IMR-90 (cell line): ENCODE measurements at regions not wholly inside any gene's neighbourhood (a gene's known extent, or its start where the extent isn't known, plus 50 kb on each side); places are given as distances from the start of the nearest gene placed in this dataset.

Experiments
- ATAC-seq: fragments of 200-7000 bp; cut with Tn5 transposase; 2 replicates; pipeline ENCODE4 v1.9.1; 2020; ENCODE audit warnings: low read depth, mild to moderate bottlenecking, moderate library complexity
- BruUV-seq: library from RNA; stranded (reverse); fragments of 400-500 nt; replicated peaks from 2 replicates; lab custom pipeline; 2021; lab: Mats Ljungman, UMichigan
- CTCF ChIA-PET: fragments of 300-600 bp; formaldehyde crosslinking; extraction: SDS; loops from one replicate; lab custom pipeline; 2021; ENCODE audit warnings: antibody characterized with exemption; lab: Yijun Ruan, JAX
- POLR2A ChIA-PET: fragments of 300-600 bp; sonication (Branson Sonifier 250); formaldehyde crosslinking; loops from one replicate; lab custom pipeline; 2022; ENCODE audit warnings: antibody characterized with exemption; ENCODE audit not compliant: unreplicated experiment; lab: Charles Lee
- DNase-seq: peaks from one replicate; pipeline ENCODE4 v3.0.0; 2013
- H2AFZ ChIP-seq: replicated peaks from 2 replicates; pipeline ENCODE3; 2013; ENCODE audit warnings: low read length, mild to moderate bottlenecking; ENCODE audit not compliant: poor library complexity
- H2AK5ac ChIP-seq: 2 replicates; pipeline ENCODE4 v1.6.1; 2013; ENCODE audit warnings: low read depth, low read length, inconsistent platforms
- H2AK9ac ChIP-seq: replicated peaks from 2 replicates; pipeline ENCODE3; 2013; ENCODE audit warnings: mild to moderate bottlenecking, low read depth, low read length, moderate library complexity; ENCODE audit not compliant: poor library complexity
- H2BK120ac ChIP-seq: 2 replicates; pipeline ENCODE4 v1.6.1; 2013; ENCODE audit warnings: low read depth, low read length, inconsistent platforms
- H2BK15ac ChIP-seq: 3 replicates; pipeline ENCODE4 v1.6.1; 2013; ENCODE audit warnings: low read depth, low read length, inconsistent platforms
- H2BK20ac ChIP-seq: 2 replicates; pipeline ENCODE4 v1.6.1; 2013; ENCODE audit warnings: low read depth, mild to moderate bottlenecking, inconsistent platforms, low read length, moderate library complexity
- H2BK5ac ChIP-seq: 2 replicates; pipeline ENCODE4 v1.6.1; 2013; ENCODE audit warnings: mild to moderate bottlenecking, low read depth, low read length, inconsistent platforms; ENCODE audit not compliant: poor library complexity, severe bottlenecking
- H3K14ac ChIP-seq: replicated peaks from 2 replicates; pipeline ENCODE4 v1.6.1; 2013; ENCODE audit warnings: low read depth, low read length, inconsistent platforms
- H3K18ac ChIP-seq: 2 replicates; pipeline ENCODE4 v1.6.1; 2013; ENCODE audit warnings: low read depth, low read length, control low read depth
- H3K23ac ChIP-seq: 2 replicates; pipeline ENCODE4 v1.6.1; 2013; ENCODE audit warnings: low read depth, low read length, inconsistent platforms
- H3K27ac ChIP-seq: 2 replicates; pipeline ENCODE4 v1.5.1; 2013; ENCODE audit warnings: mild to moderate bottlenecking, control low read depth, low read length; ENCODE audit not compliant: insufficient read depth
- H3K27me3 ChIP-seq: 2 replicates; pipeline ENCODE4 v1.6.1; 2013; ENCODE audit warnings: low read length; ENCODE audit not compliant: control insufficient read depth, insufficient read depth
- H3K36me3 ChIP-seq: 2 replicates; pipeline ENCODE4 v1.6.1; 2013; ENCODE audit warnings: low read length, mixed read lengths; ENCODE audit not compliant: control insufficient read depth, insufficient read depth
- H3K4ac ChIP-seq: 2 replicates; pipeline ENCODE4 v1.6.1; 2013; ENCODE audit warnings: low read depth, low read length, inconsistent platforms
- H3K4me1 ChIP-seq: 2 replicates; pipeline ENCODE4 v1.6.1; 2013; ENCODE audit warnings: low read length, mixed read lengths; ENCODE audit not compliant: control insufficient read depth, insufficient read depth
- H3K4me2 ChIP-seq: 2 replicates; pipeline ENCODE4 v1.6.1; 2013; ENCODE audit warnings: low read depth, mild to moderate bottlenecking, control low read depth, low read length, moderate library complexity
- H3K4me3 ChIP-seq: 2 replicates; pipeline ENCODE4 v1.5.1; 2013; ENCODE audit warnings: low read depth, mild to moderate bottlenecking, control low read depth, low read length, moderate library complexity; ENCODE audit not compliant: insufficient read depth
- H3K56ac ChIP-seq: 2 replicates; pipeline ENCODE4 v1.6.1; 2013; ENCODE audit warnings: low read length, inconsistent platforms; ENCODE audit not compliant: insufficient read depth; ENCODE audit errors: extremely low read depth
- H3K79me1 ChIP-seq, 2 experiments: 2 replicates each; pipeline ENCODE4 v1.6.1; 2013; ENCODE audit warnings: low read length in 2 of 2, inconsistent platforms in 1 of 2, low read depth in 1 of 2
- H3K9ac ChIP-seq: 2 replicates; pipeline ENCODE4 v1.6.1; 2013; ENCODE audit warnings: low read depth, low read length, control low read depth
- H3K9me1 ChIP-seq: 2 replicates; pipeline ENCODE4 v1.6.1; 2013; ENCODE audit warnings: low read length, inconsistent platforms; ENCODE audit not compliant: insufficient read depth
- H3K9me3 ChIP-seq: 2 replicates; pipeline ENCODE4 v1.6.1; 2013; ENCODE audit warnings: low read length; ENCODE audit not compliant: control insufficient read depth, insufficient read depth
- H4K20me1 ChIP-seq: 2 replicates; pipeline ENCODE4 v1.6.1; 2013; ENCODE audit warnings: low read length, inconsistent platforms; ENCODE audit not compliant: insufficient read depth
- H4K5ac ChIP-seq: 2 replicates; pipeline ENCODE4 v1.6.1; 2013; ENCODE audit warnings: mild to moderate bottlenecking, low read depth, low read length, control low read depth
- H4K8ac ChIP-seq, 2 experiments: 2 replicates each; pipeline ENCODE4 v1.6.1; 2013; ENCODE audit warnings: low read depth in 2 of 2, low read length in 2 of 2, control low read depth in 1 of 2, inconsistent platforms in 1 of 2
- H4K91ac ChIP-seq: 2 replicates; pipeline ENCODE4 v1.6.1; 2013; ENCODE audit warnings: low read depth, low read length, inconsistent platforms; ENCODE audit not compliant: insufficient read depth
- BHLHE40 ChIP-seq: fragments of 150-350 bp; IDR thresholded peaks from 2 replicates; pipeline ENCODE4 v1.6.1; 2016; ENCODE audit warnings: mild to moderate bottlenecking, low read depth, low read length
- CEBPB ChIP-seq: IDR thresholded peaks from 2 replicates; pipeline ENCODE4 v1.6.1; 2012; ENCODE audit warnings: low read depth, low read length, improper control_type of control experiment
- CHD1 ChIP-seq: IDR thresholded peaks from 2 replicates; pipeline ENCODE4 v1.6.1; 2012; ENCODE audit warnings: low read depth, low read length, improper control_type of control experiment
- CTCF ChIP-seq: conservative IDR thresholded peaks from 2 replicates; pipeline ENCODE4 v1.5.1; 2012; ENCODE audit warnings: mild to moderate bottlenecking, low read depth, low read length, improper control_type of control experiment
- ELK1 ChIP-seq: fragments of 150-350 bp; IDR thresholded peaks from 2 replicates; pipeline ENCODE4 v1.6.1; 2016; ENCODE audit warnings: low read depth, mild to moderate bottlenecking, low read length, moderate library complexity, borderline replicate concordance
- FOS ChIP-seq: fragments of 150-350 bp; IDR thresholded peaks from 2 replicates; pipeline ENCODE4 v1.6.1; 2016; ENCODE audit warnings: low read depth, low read length
- MAFK ChIP-seq: IDR thresholded peaks from 2 replicates; pipeline ENCODE4 v1.6.1; 2012; ENCODE audit warnings: low read depth, low read length, improper control_type of control experiment
- MAZ ChIP-seq: IDR thresholded peaks from 2 replicates; pipeline ENCODE4 v1.6.1; 2012; ENCODE audit warnings: low read depth, mild to moderate bottlenecking, low read length, improper control_type of control experiment, moderate library complexity, borderline replicate concordance
- NFE2L2 ChIP-seq: fragments of 150-350 bp; IDR thresholded peaks from 2 replicates; pipeline ENCODE4 v1.6.1; 2016; ENCODE audit warnings: low read depth, mild to moderate bottlenecking, low read length
- POLR2A ChIP-seq: IDR thresholded peaks from 2 replicates; pipeline ENCODE4 v1.6.1; 2012; ENCODE audit warnings: mild to moderate bottlenecking, low read depth, low read length
- RAD21 ChIP-seq: IDR thresholded peaks from 2 replicates; pipeline ENCODE4 v1.6.1; 2012; ENCODE audit warnings: low read length, improper control_type of control experiment
- RCOR1 ChIP-seq: IDR thresholded peaks from 2 replicates; pipeline ENCODE4 v1.6.1; 2012; ENCODE audit warnings: mild to moderate bottlenecking, low read length, improper control_type of control experiment; ENCODE audit not compliant: insufficient replicate concordance
- RFX5 ChIP-seq: IDR thresholded peaks from 2 replicates; pipeline ENCODE4 v1.8.0; 2012; ENCODE audit warnings: low read depth, mild to moderate bottlenecking, low read length, moderate library complexity
- SMC3 ChIP-seq: fragments of 150-350 bp; IDR thresholded peaks from 2 replicates; pipeline ENCODE4 v1.6.1; 2016; ENCODE audit warnings: low read depth, mild to moderate bottlenecking, antibody characterized with exemption, low read length, moderate library complexity
- USF2 ChIP-seq: fragments of 150-350 bp; IDR thresholded peaks from 2 replicates; pipeline ENCODE4 v1.6.1; 2017; ENCODE audit warnings: mild to moderate bottlenecking, antibody characterized with exemption, low read length, low read depth
- WGBS, 2 experiments: methylation state at CpG; one replicate each; pipeline versions ENCODE4 v1.1.5 to v1.1.7; 2013; ENCODE audit warnings: missing lambda C conversion rate in 2 of 2; ENCODE audit not compliant: insufficient read length in 1 of 2; ENCODE audit errors: extremely low coverage in 2 of 2; 5-methylcytosine and 5-hydroxymethylcytosine counted together
- dilution Hi-C: fragments of 300-500 bp; cut with HindIII; formaldehyde crosslinking; loops from one replicate; pipeline ENCODE4 v1.14.3; 2018; ENCODE audit warnings: low sequenced_read_pairs; ENCODE audit not compliant: unreplicated experiment
- in situ Hi-C: fragments of 300-500 bp; cut with MboI; formaldehyde crosslinking; loops from 3 replicates; pipeline ENCODE4 v1.14.3; 2019; ENCODE audit warnings: low sequenced_read_pairs, inconsistent platforms, mixed read lengths
- intact Hi-C: fragments of 100-400 bp; cut with micrococcal nuclease; formaldehyde crosslinking; loops from 2 replicates; pipeline ENCODE4 v1.10.0; 2022

GRCh38 chr2:236715491-236715961 lies 145.9 kb downstream of the ACKR3 start:
- Histone ChIP-seq H3K4me2 (no peak overlapping the region), H2BK15ac (no peak overlapping the region; the same call in 2 of the 3 replicates), H4K5ac (no peak overlapping the region), H3K9me3 (no peaks in the 10 kb centered on the region), H3K4me1 (no peaks in the 10 kb centered on the region), H2BK120ac (no peak overlapping the region), H3K4me3 (no peak overlapping the region), H3K27ac (no peak overlapping the region), H4K20me1 (no peaks in the 10 kb centered on the region), H2AFZ (peak overlapping the region; percentile 48), H2AK5ac (no peak overlapping the region), H3K18ac (no peak overlapping the region), H3K9ac (no peak overlapping the region), H4K8ac (no peak overlapping the region), H2AK9ac (no peak overlapping the region), H2BK5ac (no peak overlapping the region), H3K79me1 (no peaks in the 10 kb centered on the region), H4K91ac (no peak overlapping the region), H3K27me3 (peaks cover 14% of the 10 kb centered on the region), H3K14ac (no peak overlapping the region), H3K4ac (no peak overlapping the region), H3K23ac (no peak overlapping the region), H3K36me3 (no peaks in the 10 kb centered on the region), H2BK20ac (no peak overlapping the region), H3K9me1 (0 out of 2 replicates have a peak, but pooled peaks cover 2% of the 10 kb centered on the region), H3K56ac (no peak overlapping the region)
- no TSS peak for BruUV-seq
- dilution Hi-C loops: no loop called here
- TF ChIP-seq CEBPB (no peak), RAD21 (no peak), SMC3 (no peak), POLR2A (no peak), FOS (no peak), MAFK (no peak), USF2 (no peak), NFE2L2 (no peak), ELK1 (no peak), RCOR1 (no peak), BHLHE40 (no peak), MAZ (no peak), CHD1 (no peak), CTCF (no peak), RFX5 (no peak)
- POLR2A ChIA-PET: no interaction called here
- DNase-seq (no peak), ATAC-seq (no peak)
- WGBS, 2 experiments: 0% methylated on average over 5 of the region's 16 CpGs; no CpG with 5 or more reads in 1 of the 2 experiments
- in situ Hi-C loops: no loop called here
- CTCF ChIA-PET: no interaction called here
- intact Hi-C loops: no loop called here
